Activated T-cell treated with anti-CD3 and anti-CD28 coated beads, Interleukin-2, amount 50 U/mL, for 4 hours (primary cell): ENCODE measurements at regions not wholly inside any gene's neighbourhood (a gene's known extent, or its start where the extent isn't known, plus 50 kb on each side); places are given as distances from the start of the nearest gene placed in this dataset.

ENCODE experiments used
- ATAC-seq, 2 donors: fragments of 200-7000 bp; cut with Tn5 transposase; one replicate each; pipeline ENCODE4 v1.10.0; 2021
- DNase-seq: peaks from one replicate; pipeline ENCODE4 v3.0.0-alpha.2; 2020
- H3K27me3 Mint-ChIP-seq: one replicate; pipeline ENCODE4 v1.8.0; 2021; ENCODE audit warnings: low read depth, mixed read lengths
- H3K36me3 Mint-ChIP-seq: one replicate; pipeline ENCODE4 v1.8.0; 2022; ENCODE audit warnings: mixed read lengths; ENCODE audit not compliant: insufficient read depth
- H3K4me1 Mint-ChIP-seq: one replicate; pipeline ENCODE4 v1.8.0; 2021; ENCODE audit warnings: low read depth, mixed read lengths
- H3K4me3 Mint-ChIP-seq: one replicate; pipeline ENCODE4 v1.8.0; 2021; ENCODE audit warnings: mild to moderate bottlenecking, moderate library complexity, mixed read lengths
- H3K9me3 Mint-ChIP-seq: one replicate; pipeline ENCODE4 v1.8.0; 2021; ENCODE audit warnings: mixed read lengths

GRCh38 chr18:37965572-37965970 lies 400.0 kb upstream of the CELF4 start:
- DNase-seq (no peak), ATAC-seq (no peak)
- Mint-ChIP-seq H3K4me1 (no peaks in the 10 kb centered on the region), H3K9me3 (no peaks in the 10 kb centered on the region), H3K27me3 (no peaks in the 10 kb centered on the region), H3K36me3 (no peaks in the 10 kb centered on the region), H3K4me3 (no peak overlapping the region)

DNA sequence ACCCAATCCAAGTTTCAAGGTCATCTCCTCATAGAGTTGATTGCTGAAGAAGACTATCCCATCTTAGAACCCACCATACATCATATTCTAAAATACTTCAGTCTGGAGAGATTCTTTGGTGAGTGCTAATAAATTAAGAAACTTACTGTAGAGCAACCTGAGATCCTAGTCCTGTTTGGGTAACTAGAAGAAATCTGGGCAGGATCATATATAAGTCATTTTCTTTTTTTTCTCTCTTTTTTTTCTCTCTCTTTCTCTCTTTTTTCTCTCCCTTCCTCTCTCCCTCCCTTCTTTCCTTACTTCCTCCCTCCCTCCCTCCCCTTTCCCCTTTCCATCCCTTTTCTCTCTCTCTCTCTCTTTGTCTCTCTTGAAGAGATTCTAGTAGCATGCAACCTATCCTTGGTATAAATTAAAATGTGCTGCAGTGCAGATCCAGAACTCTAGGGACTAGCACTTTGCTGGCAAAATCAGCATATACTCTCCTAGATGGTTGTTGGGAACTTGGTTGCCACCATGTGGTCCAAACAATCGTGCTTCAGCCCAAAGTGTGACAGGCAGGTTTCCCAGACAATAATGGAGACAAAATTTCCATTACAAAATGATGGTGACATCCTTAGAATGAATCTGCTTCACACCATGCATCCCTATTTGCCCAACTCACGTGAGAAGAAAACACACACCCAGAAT lies 399.4 kb upstream of the CELF4 start:
- Mint-ChIP-seq H3K27me3 (no peaks in the 10 kb centered on the region), H3K4me1 (no peaks in the 10 kb centered on the region), H3K9me3 (no peaks in the 10 kb centered on the region), H3K36me3 (no peaks in the 10 kb centered on the region), H3K4me3 (no peak overlapping the region)
- DNase-seq, result no peak
- ATAC-seq, result no peak

DNA sequence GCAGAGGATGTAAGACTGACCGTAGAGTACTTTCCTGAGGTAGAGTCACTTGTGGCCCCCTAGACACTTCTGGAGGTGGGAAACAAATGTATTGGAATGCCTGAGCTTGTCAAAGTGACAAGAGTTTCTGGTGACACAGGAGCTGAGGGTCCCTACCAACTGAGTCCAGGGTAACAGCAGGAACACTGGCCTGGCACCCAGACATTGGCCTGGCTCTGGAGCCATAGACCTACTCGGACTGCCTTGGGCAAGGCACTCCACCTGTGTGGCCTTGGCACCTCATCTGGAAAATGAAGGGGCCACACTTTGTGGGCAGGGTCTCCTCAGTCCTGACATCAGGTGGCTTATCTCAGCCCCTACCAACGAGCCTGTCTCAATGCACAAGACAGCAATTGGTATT lies 398.2 kb upstream of the CELF4 start:
- H3K27me3 Mint-ChIP-seq, result no peaks in the 10 kb centered on the region
- no peak overlapping the region for H3K4me3 Mint-ChIP-seq
- no peaks in the 10 kb centered on the region for H3K4me1 Mint-ChIP-seq
- no peak for ATAC-seq
- H3K9me3 Mint-ChIP-seq, result no peaks in the 10 kb centered on the region
- DNase-seq, result no peak
- H3K36me3 Mint-ChIP-seq, result no peaks in the 10 kb centered on the region

GRCh38 chr18:37962316-37962966 lies 396.8 kb upstream of the CELF4 start:
- Mint-ChIP-seq H3K4me3 (no peak overlapping the region), H3K4me1 (no peaks in the 10 kb centered on the region), H3K9me3 (no peaks in the 10 kb centered on the region), H3K36me3 (no peaks in the 10 kb centered on the region), H3K27me3 (no peaks in the 10 kb centered on the region)
- DNase-seq (no peak), ATAC-seq (no peak)

DNA sequence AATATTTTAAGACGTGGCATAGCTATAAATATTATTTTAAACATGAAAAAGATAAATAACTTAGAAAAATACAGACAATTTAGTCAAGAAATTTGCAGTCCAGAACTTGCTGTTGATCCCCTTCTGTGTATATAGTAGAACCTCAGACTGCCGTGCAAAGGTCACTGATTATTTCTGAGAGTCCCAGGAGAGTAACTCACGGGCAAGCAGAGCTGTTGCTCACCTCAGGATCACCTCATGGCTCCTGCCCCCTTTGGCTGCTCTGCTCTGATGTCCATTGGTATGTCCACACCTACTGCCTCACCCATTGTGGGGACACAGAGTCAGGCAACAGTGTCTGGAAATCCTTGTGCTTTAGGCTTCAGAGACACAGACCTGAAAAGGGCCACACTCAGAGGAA lies 392.9 kb upstream of the CELF4 start:
- Mint-ChIP-seq H3K4me3 (no peak overlapping the region), H3K36me3 (no peaks in the 10 kb centered on the region), H3K4me1 (no peaks in the 10 kb centered on the region), H3K27me3 (no peaks in the 10 kb centered on the region), H3K9me3 (no peaks in the 10 kb centered on the region)
- DNase-seq (no peak), ATAC-seq (no peak)

- no peak for ATAC-seq
Measured at GRCh38 chr18:37956902-37957301, 391.3 kb upstream of the CELF4 start.

GRCh38 chr18:37956020-37956419 lies 390.4 kb upstream of the CELF4 start:
- DNase-seq (no peak), ATAC-seq (no peak)
- Mint-ChIP-seq H3K4me3 (no peak overlapping the region), H3K9me3 (no peaks in the 10 kb centered on the region), H3K4me1 (no peaks in the 10 kb centered on the region), H3K36me3 (no peaks in the 10 kb centered on the region), H3K27me3 (no peaks in the 10 kb centered on the region)

More at GRCh38 chr18:37956902-37957301, 391.3 kb upstream of the CELF4 start:
- Mint-ChIP-seq H3K4me3 (no peak overlapping the region), H3K9me3 (no peaks in the 10 kb centered on the region), H3K27me3 (no peaks in the 10 kb centered on the region), H3K4me1 (no peaks in the 10 kb centered on the region), H3K36me3 (no peaks in the 10 kb centered on the region)
- DNase-seq, result no peak

GRCh38 chr18:37955201-37955600 lies 389.6 kb upstream of the CELF4 start:
- H3K27me3 Mint-ChIP-seq, result no peaks in the 10 kb centered on the region
- no peak overlapping the region for H3K4me3 Mint-ChIP-seq
- no peaks in the 10 kb centered on the region for H3K9me3 Mint-ChIP-seq
- ATAC-seq, result no peak
- no peak for DNase-seq
- H3K4me1 Mint-ChIP-seq, result no peaks in the 10 kb centered on the region
- no peaks in the 10 kb centered on the region for H3K36me3 Mint-ChIP-seq

GRCh38 chr18:37953876-37954275 lies 388.3 kb upstream of the CELF4 start:
- ATAC-seq (no peak), DNase-seq (no peak)
- Mint-ChIP-seq H3K9me3 (no peaks in the 10 kb centered on the region), H3K4me3 (no peak overlapping the region), H3K27me3 (no peaks in the 10 kb centered on the region), H3K4me1 (no peaks in the 10 kb centered on the region), H3K36me3 (no peaks in the 10 kb centered on the region)

DNA sequence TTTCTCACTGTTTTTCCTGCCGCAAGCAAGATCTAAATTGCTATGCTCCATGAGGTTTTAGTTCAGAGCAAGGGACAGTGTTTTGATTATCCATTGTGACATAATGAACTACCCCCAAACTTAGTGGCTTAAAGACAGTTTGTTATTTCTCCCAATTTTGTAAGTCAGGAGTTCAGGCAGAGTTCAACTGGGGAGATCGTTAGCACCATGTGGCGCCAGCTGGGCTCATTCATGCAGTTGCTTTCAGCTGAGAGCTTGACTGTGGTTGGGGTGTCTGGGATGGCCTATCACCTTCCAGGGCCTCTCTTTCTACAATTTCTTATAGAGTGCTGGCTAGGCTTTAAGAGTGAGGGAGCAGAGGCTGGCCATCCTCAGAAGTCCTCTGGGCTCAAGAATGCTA lies 382.9 kb upstream of the CELF4 start:
- no peaks in the 10 kb centered on the region for H3K27me3 Mint-ChIP-seq
- DNase-seq (no peak), ATAC-seq (no peak)
- no peaks in the 10 kb centered on the region for H3K4me1 Mint-ChIP-seq
- no peak overlapping the region for H3K4me3 Mint-ChIP-seq
- no peaks in the 10 kb centered on the region for H3K36me3 Mint-ChIP-seq
- no peaks in the 10 kb centered on the region for H3K9me3 Mint-ChIP-seq

- Mint-ChIP-seq H3K4me1 (no peaks in the 10 kb centered on the region), H3K27me3 (no peaks in the 10 kb centered on the region), H3K9me3 (no peaks in the 10 kb centered on the region), H3K36me3 (no peaks in the 10 kb centered on the region), H3K4me3 (no peak overlapping the region)
- no peak for DNase-seq
- ATAC-seq, result no peak
Measured at GRCh38 chr18:37946324-37946723, 380.7 kb upstream of the CELF4 start.

GRCh38 chr18:37944700-37945270 lies 379.2 kb upstream of the CELF4 start:
- Mint-ChIP-seq H3K27me3 (no peaks in the 10 kb centered on the region), H3K36me3 (no peaks in the 10 kb centered on the region), H3K4me1 (no peaks in the 10 kb centered on the region), H3K4me3 (no peak overlapping the region), H3K9me3 (no peaks in the 10 kb centered on the region)
- DNase-seq, result no peak
- ATAC-seq, result no peak

DNA sequence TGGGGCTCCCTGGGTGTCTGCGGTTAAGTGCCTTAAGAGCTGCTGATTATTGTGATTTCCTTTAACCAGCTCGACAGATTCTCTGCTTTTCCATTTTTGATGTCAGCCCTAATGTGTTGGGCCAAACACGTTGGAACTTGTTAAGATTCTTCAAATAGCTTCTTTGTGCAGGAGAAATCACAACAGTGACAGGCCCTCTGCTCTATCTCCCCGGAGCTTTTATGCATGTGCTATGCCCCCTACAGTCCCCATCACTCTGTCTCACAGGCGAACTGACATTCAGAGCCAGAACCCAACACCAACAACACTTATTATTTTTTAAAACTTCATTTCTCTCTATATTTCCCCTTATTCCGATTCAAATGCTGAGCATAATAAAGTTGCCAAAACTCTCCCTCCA lies 371.7 kb upstream of the CELF4 start:
- ATAC-seq (no peak), DNase-seq (no peak)
- Mint-ChIP-seq H3K27me3 (no peaks in the 10 kb centered on the region), H3K4me1 (no peaks in the 10 kb centered on the region), H3K9me3 (peaks cover 19% of the 10 kb centered on the region), H3K36me3 (no peaks in the 10 kb centered on the region), H3K4me3 (no peak overlapping the region)

DNA sequence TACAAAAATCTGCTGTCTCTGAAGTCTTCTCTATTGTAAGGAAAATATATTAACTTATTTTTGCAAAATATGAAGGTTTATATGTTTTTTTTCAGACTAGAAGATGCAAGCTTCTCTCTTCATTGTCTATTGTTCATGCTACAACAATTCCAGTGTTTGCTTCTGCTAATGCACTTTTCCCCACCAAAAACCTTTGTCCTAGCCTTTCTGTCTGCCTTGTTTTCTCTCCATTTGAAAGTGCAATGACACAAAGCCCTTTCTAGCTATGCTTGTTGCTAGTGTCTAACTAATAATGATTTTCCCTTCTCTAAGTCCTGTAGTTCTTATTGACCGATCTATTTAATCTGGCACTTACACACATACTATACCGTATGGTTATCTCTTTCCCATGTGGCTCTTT lies 369.5 kb upstream of the CELF4 start:
- Mint-ChIP-seq H3K27me3 (no peaks in the 10 kb centered on the region), H3K4me1 (no peaks in the 10 kb centered on the region), H3K4me3 (no peak overlapping the region), H3K9me3 (peaks cover 25% of the 10 kb centered on the region), H3K36me3 (no peaks in the 10 kb centered on the region)
- ATAC-seq (no peak), DNase-seq (no peak)

DNA sequence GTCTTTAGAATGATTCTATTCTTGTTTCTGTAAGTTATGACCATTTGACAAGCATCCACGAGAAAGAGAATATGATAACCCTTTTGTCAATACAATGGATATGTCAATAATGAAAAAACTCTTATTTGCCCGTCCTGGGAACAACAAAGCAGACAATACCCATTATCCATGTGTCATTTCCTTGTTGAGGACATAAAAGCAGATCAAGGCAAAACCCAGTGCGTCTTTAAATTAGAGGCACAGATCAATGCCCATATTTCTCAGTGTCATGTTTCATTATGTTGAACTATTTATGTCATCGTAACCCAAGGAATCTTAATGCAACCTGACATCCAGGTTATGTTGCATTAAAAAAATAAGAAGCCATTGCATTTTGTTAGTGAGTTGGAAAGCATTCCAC lies 365.0 kb upstream of the CELF4 start:
- Mint-ChIP-seq H3K9me3 (peaks cover 12% of the 10 kb centered on the region), H3K27me3 (no peaks in the 10 kb centered on the region), H3K4me3 (no peak overlapping the region), H3K4me1 (no peaks in the 10 kb centered on the region), H3K36me3 (no peaks in the 10 kb centered on the region)
- ATAC-seq (no peak), DNase-seq (no peak)
